Mesendoderm (in vitro differentiated cells): ENCODE measurements at regions not wholly inside any gene's neighbourhood (a gene's known extent, or its start where the extent isn't known, plus 50 kb on each side); places are given as distances from the start of the nearest gene placed in this dataset.

ENCODE experiments used
- DNase-seq: peaks from one replicate; pipeline ENCODE4 v3.0.0; 2013
- H2AK5ac ChIP-seq: 2 replicates; pipeline ENCODE4 v1.6.1; 2013; ENCODE audit warnings: low read length, inconsistent platforms
- H2BK120ac ChIP-seq: 2 replicates; pipeline ENCODE4 v1.6.1; 2013; ENCODE audit warnings: low read depth, mild to moderate bottlenecking, low read length, moderate library complexity, mixed read lengths
- H2BK15ac ChIP-seq: replicated peaks from 2 replicates; pipeline ENCODE4 v1.6.1; 2013; ENCODE audit warnings: low read depth, mild to moderate bottlenecking, moderate library complexity
- H2BK5ac ChIP-seq: 2 replicates; pipeline ENCODE4 v1.6.1; 2013; ENCODE audit warnings: low read length, inconsistent platforms
- H3K18ac ChIP-seq: 2 replicates; pipeline ENCODE4 v1.6.1; 2013; ENCODE audit warnings: mild to moderate bottlenecking, low read length, mixed read lengths
- H3K23ac ChIP-seq: one replicate; pipeline ENCODE4 v1.6.1; 2013; ENCODE audit warnings: low read length
- H3K27ac ChIP-seq: 2 replicates; pipeline ENCODE4 v1.5.1; 2013; ENCODE audit warnings: low read depth, mild to moderate bottlenecking, inconsistent platforms, low read length, moderate library complexity
- H3K27me3 ChIP-seq: 2 replicates; pipeline ENCODE4 v1.6.1; 2013; ENCODE audit warnings: low read length, control low read depth, mild to moderate bottlenecking, inconsistent platforms; ENCODE audit not compliant: insufficient read depth, poor library complexity
- H3K36me3 ChIP-seq: 2 replicates; pipeline ENCODE4 v1.6.1; 2013; ENCODE audit warnings: low read length, inconsistent platforms; ENCODE audit not compliant: control insufficient read depth, insufficient read depth
- H3K4ac ChIP-seq: one replicate; pipeline ENCODE4 v1.6.1; 2013; ENCODE audit warnings: low read depth, mild to moderate bottlenecking, low read length, moderate library complexity
- H3K4me1 ChIP-seq: 2 replicates; pipeline ENCODE4 v1.6.1; 2013; ENCODE audit warnings: low read depth, low read length, inconsistent platforms; ENCODE audit not compliant: control insufficient read depth
- H3K4me2 ChIP-seq: 2 replicates; pipeline ENCODE4 v1.6.1; 2013; ENCODE audit warnings: low read length
- H3K4me3 ChIP-seq: 2 replicates; pipeline ENCODE4 v1.5.1; 2013; ENCODE audit warnings: mild to moderate bottlenecking, low read length
- H3K56ac ChIP-seq: one replicate; pipeline ENCODE4 v1.6.1; 2013; ENCODE audit warnings: low read length
- H3K79me1 ChIP-seq: 2 replicates; pipeline ENCODE4 v1.6.1; 2013; ENCODE audit warnings: low read length, inconsistent platforms
- H3K79me2 ChIP-seq: 2 replicates; pipeline ENCODE4 v1.6.1; 2013; ENCODE audit warnings: mild to moderate bottlenecking, low read length; ENCODE audit not compliant: control insufficient read depth, insufficient read depth
- H3K9ac ChIP-seq: 2 replicates; pipeline ENCODE4 v1.6.1; 2013; ENCODE audit warnings: low read length, inconsistent platforms
- H4K5ac ChIP-seq: one replicate; pipeline ENCODE4 v1.6.1; 2013; ENCODE audit warnings: low read length
- H4K8ac ChIP-seq: one replicate; pipeline ENCODE4 v1.6.1; 2013; ENCODE audit warnings: low read depth, mild to moderate bottlenecking, control low read depth, low read length, moderate library complexity
- WGBS: extraction: QIAGEN DNeasy Blood & Tissue Kit; methylation state at CpG from one replicate; pipeline ENCODE4 v1.1.7; 2013; ENCODE audit warnings: low lambda C conversion rate, missing lambda C conversion rate; ENCODE audit not compliant: insufficient coverage; ENCODE audit errors: extremely low coverage; 5-methylcytosine and 5-hydroxymethylcytosine counted together

GRCh38 chr20:58070664-58071196, 157.7 kb downstream of the ANKRD60 start:
- no peak overlapping the region for H3K56ac ChIP-seq
- peaks cover 2% of the 10 kb centered on the region for H3K4me1 ChIP-seq
- H4K8ac ChIP-seq = no peak overlapping the region
- no peak overlapping the region for H3K27ac ChIP-seq
- no peak overlapping the region for H2BK5ac ChIP-seq
- no peak overlapping the region for H2AK5ac ChIP-seq
- H3K36me3 ChIP-seq = no peaks in the 10 kb centered on the region
- no peak overlapping the region for H2BK15ac ChIP-seq
- H2BK120ac ChIP-seq = no peak overlapping the region
- H3K18ac ChIP-seq = no peak overlapping the region
- no peak for DNase-seq
- no peak overlapping the region for H3K4me2 ChIP-seq
- no peak overlapping the region for H3K9ac ChIP-seq
- WGBS = no CpG with 5 or more reads among the region's 11 CpGs
- no peak overlapping the region for H4K5ac ChIP-seq
- no peaks in the 10 kb centered on the region for H3K79me1 ChIP-seq
- H3K4me3 ChIP-seq = no peak overlapping the region
- no peak overlapping the region for H3K23ac ChIP-seq
- H3K4ac ChIP-seq = no peak overlapping the region
- no peaks in the 10 kb centered on the region for H3K27me3 ChIP-seq
- H3K79me2 ChIP-seq = no peaks in the 10 kb centered on the region

DNA sequence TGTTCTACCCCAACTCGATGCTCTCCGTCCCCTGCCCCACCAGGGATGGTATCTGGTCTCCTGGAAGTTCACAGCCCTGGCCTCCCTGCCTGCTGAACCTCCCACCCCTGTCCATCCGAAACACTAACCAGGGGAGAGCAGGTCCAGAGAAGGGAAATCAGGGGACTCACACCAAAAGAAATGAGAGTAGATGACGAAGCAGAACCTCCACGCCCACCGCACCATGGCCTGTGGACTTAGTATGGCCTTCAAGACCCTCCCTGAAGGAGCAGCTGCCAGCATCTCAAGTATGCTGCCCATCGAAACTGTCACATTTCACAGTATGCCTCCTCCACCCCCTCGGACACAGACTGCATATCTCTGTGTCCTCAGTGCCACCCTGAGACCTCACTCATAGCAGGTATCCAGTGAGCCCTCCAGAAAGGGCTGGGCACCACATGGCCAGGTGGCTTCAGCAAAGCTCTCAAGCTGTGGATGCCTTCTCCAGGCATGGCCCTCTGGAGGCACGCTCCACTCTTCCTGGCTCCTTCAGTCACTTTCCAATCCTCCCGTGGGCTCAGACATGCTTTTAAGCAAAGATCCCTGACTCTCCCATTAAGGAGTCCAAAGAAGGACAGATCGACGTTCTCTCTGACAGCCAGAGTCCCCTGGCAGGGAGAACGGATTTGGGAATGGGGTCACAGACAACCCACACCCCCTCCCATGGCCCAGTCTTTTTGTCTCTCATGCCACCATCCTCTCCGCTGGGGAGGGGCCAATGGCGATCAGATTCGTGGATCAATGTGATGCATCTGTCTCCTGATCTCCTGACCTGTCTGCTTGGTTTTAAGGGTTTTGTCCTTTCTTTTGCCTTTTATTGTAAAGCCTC, 158.4 kb downstream of the ANKRD60 start:
- no peak overlapping the region for H3K27ac ChIP-seq
- no peaks in the 10 kb centered on the region for H3K79me1 ChIP-seq
- H3K4ac ChIP-seq = no peak overlapping the region
- no peaks in the 10 kb centered on the region for H3K36me3 ChIP-seq
- no peak overlapping the region for H3K18ac ChIP-seq
- H2AK5ac ChIP-seq = no peak overlapping the region
- H3K56ac ChIP-seq = no peak overlapping the region
- no peak overlapping the region for H3K23ac ChIP-seq
- H2BK120ac ChIP-seq = no peak overlapping the region
- no peaks in the 10 kb centered on the region for H3K79me2 ChIP-seq
- no peak overlapping the region for H3K4me3 ChIP-seq
- H2BK15ac ChIP-seq = no peak overlapping the region
- no peak overlapping the region for H3K9ac ChIP-seq
- no peak for DNase-seq
- no peak overlapping the region for H2BK5ac ChIP-seq
- H4K8ac ChIP-seq = no peak overlapping the region
- H3K4me2 ChIP-seq = no peak overlapping the region
- no peak overlapping the region for H4K5ac ChIP-seq
- no peaks in the 10 kb centered on the region for H3K27me3 ChIP-seq
- no CpG with 5 or more reads among the region's 16 CpGs for WGBS
- H3K4me1 ChIP-seq = peaks cover 2% of the 10 kb centered on the region

DNA sequence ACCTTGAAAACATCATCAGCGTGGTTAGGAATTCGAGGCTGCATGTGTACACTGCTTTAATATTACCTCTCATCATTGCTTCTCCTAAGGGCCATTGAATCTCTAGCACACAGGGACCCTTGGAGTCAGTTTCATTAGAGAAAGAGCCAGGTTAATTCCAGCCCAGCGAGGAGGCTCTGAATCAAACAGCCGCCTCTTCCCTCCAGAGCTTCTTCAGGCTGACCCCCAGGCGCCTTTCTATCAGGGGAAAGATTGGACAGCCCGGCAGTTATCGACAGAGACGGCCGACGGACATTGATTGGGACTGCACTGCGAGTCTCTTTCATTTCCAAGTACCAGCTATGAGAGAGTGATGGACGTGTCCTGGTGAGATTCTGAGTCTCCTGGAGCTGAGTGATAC, 159.2 kb downstream of the ANKRD60 start:
- no peak overlapping the region for H3K27ac ChIP-seq
- H3K79me1 ChIP-seq = no peaks in the 10 kb centered on the region
- DNase-seq = no peak
- no peaks in the 10 kb centered on the region for H3K36me3 ChIP-seq
- H3K4me2 ChIP-seq = no peak overlapping the region
- no peak overlapping the region for H3K4me3 ChIP-seq
- no peak overlapping the region for H3K18ac ChIP-seq
- no peak overlapping the region for H3K4ac ChIP-seq
- no peak overlapping the region for H2BK5ac ChIP-seq
- no peaks in the 10 kb centered on the region for H3K27me3 ChIP-seq
- H3K9ac ChIP-seq = no peak overlapping the region
- H4K8ac ChIP-seq = no peak overlapping the region
- H4K5ac ChIP-seq = no peak overlapping the region
- no peaks in the 10 kb centered on the region for H3K79me2 ChIP-seq
- WGBS = no CpG with 5 or more reads among the region's 12 CpGs
- no peak overlapping the region for H3K56ac ChIP-seq
- H2BK120ac ChIP-seq = no peak overlapping the region
- H3K23ac ChIP-seq = no peak overlapping the region
- H3K4me1 ChIP-seq = no peaks in the 10 kb centered on the region
- H2AK5ac ChIP-seq = no peak overlapping the region
- H2BK15ac ChIP-seq = no peak overlapping the region

- Histone ChIP-seq H3K79me2 (no peaks in the 10 kb centered on the region), H3K4me3 (no peak overlapping the region), H3K56ac (no peak overlapping the region), H3K79me1 (no peaks in the 10 kb centered on the region), H3K27me3 (no peaks in the 10 kb centered on the region), H3K4me1 (no peaks in the 10 kb centered on the region), H3K36me3 (no peaks in the 10 kb centered on the region), H2BK120ac (no peak overlapping the region), H4K5ac (no peak overlapping the region), H2BK15ac (no peak overlapping the region), H2AK5ac (no peak overlapping the region), H3K4ac (no peak overlapping the region), H3K27ac (no peak overlapping the region), H3K9ac (no peak overlapping the region), H3K4me2 (no peak overlapping the region), H4K8ac (no peak overlapping the region), H2BK5ac (no peak overlapping the region), H3K23ac (no peak overlapping the region), H3K18ac (no peak overlapping the region)
- DNase-seq = no peak
- no CpG with 5 or more reads among the region's 6 CpGs for WGBS
Measured at GRCh38 chr20:58065508-58066361, 162.7 kb downstream of the ANKRD60 start.

DNA sequence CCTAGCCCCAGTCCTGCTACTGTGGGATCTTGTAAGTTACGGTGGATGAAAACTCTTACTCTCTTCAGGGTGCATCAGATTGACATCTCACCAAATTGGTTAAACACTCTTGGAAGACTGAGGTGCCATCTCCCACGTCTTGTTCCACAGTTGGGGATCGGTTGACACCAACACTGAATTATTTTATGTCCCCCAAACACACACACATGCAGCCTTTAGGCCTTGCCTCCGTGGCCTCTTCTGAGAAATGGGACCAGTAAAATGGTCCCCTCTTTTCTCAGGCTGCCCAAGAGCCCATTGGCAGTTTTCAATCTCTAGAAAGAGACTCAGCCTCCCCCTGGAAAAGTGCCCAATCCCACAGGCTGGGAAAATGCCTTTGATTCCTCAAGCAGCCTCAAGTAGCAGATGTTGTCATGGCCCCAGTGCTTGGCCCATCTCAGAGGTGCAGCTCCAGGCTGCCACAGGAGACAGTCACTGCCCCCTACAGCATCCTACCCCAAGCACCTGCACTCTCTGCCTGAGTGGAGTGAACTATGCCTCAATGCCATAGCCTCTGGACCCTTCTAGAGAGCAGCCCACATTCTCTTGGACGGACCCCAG, 163.9 kb downstream of the ANKRD60 start:
- no peaks in the 10 kb centered on the region for H3K27me3 ChIP-seq
- no peak for DNase-seq
- H3K79me1 ChIP-seq = no peaks in the 10 kb centered on the region
- no peaks in the 10 kb centered on the region for H3K4me1 ChIP-seq
- H3K9ac ChIP-seq = no peak overlapping the region
- no peak overlapping the region for H3K18ac ChIP-seq
- H2BK5ac ChIP-seq = no peak overlapping the region
- H3K56ac ChIP-seq = no peak overlapping the region
- no peak overlapping the region for H3K4me3 ChIP-seq
- no peak overlapping the region for H3K27ac ChIP-seq
- no peak overlapping the region for H2BK120ac ChIP-seq
- WGBS = no CpG with 5 or more reads among the region's 5 CpGs
- no peak overlapping the region for H3K4ac ChIP-seq
- no peak overlapping the region for H2AK5ac ChIP-seq
- no peak overlapping the region for H2BK15ac ChIP-seq
- H3K23ac ChIP-seq = no peak overlapping the region
- H3K36me3 ChIP-seq = no peaks in the 10 kb centered on the region
- H4K8ac ChIP-seq = no peak overlapping the region
- no peak overlapping the region for H3K4me2 ChIP-seq
- no peaks in the 10 kb centered on the region for H3K79me2 ChIP-seq
- H4K5ac ChIP-seq = no peak overlapping the region
